AG08396 (cell line): ENCODE measurements at regions not wholly inside any gene's neighbourhood (a gene's known extent, or its start where the extent isn't known, plus 50 kb on each side); places are given as distances from the start of the nearest gene placed in this dataset.
"Not testable (repeated sequence)": the region's sequence is repeated elsewhere in the genome, so short reads cannot be mapped to it uniquely, and the experiment has no call there.

Experiments used
- DNase-seq: peaks from one replicate; pipeline ENCODE4 v3.0.0; 2012; ENCODE audit warnings: low spot score, mixed read lengths

DNA sequence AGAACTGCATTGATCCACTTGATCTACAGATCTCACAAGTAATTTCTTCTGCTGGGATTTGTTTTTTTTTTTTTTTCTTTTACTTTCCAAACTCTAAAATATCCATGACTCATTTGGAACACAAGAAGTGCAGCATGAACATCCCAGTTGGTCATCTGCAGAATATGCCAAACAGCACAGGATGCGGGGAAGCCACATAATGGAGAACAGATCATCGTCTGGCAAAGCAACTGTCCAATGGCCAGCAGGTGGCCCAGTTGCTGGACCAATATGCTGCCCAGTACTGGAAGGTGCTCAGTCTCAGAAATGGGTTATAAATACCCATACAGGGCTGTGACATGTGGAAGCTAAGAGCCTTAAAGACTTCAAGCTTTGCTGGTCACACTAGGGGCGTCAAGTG, 221.3 kb upstream of the TAS2R1 start:
- DNase-seq = peak; percentile 89

DNA sequence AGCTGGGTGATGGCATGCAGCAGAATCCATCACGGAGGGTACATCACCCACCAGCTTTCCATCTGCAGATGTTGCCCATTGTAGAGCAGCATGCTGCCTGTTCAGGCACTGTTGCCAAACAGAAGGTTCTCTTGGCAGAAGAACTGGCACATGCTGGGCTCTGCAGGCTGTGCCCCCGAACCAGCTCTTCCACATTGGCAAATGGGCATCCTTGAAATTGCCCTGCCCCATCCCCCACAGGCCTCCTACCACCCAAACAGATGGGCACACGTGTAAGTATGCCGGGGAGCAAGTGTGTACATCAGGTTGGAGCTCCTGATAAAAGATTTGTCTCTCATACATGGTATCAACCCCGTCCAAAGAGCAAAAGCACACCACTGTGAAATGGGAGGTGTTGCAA, 220.3 kb upstream of the TAS2R1 start:
- DNase-seq = no peak

DNA sequence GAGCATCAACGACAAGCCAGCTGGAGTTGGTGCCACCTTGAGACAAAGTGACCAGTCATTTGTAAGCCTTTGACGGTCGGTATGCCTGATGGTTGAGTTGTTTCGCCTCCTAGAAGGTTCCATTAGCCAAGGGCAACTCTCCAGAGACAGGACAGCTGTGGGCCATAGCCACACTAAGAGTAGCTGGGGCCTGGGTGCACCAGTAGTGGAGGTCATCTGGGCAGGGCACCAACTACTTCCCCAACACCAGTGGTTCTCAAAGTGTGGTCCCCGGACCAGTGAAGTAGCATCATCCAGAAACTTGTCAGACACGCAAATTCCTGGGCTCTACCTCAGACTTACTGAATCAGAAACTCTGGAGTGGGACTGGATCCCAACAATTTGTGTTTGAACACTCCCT, 217.5 kb upstream of the TAS2R1 start:
- DNase-seq = no peak

DNA sequence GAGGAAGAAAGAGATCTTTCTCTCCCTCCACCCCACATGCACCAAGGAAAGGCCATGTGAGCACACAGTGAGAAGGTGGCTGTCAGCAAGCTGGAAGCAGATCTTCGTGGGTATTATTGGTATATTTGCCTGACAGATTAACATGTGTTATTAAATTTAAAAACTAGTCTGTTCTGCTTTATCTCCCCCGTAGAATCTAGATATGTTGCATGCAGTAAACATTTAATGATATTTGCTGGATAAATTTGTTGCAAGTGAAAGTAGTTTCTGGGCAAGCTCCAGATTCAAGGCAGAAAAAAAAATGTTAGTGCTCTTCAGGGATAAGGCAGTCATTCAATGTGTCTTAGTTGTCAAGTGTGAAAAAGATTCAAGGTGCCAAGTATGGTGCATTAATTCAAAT, 215.0 kb upstream of the TAS2R1 start:
- DNase-seq = no peak

DNA sequence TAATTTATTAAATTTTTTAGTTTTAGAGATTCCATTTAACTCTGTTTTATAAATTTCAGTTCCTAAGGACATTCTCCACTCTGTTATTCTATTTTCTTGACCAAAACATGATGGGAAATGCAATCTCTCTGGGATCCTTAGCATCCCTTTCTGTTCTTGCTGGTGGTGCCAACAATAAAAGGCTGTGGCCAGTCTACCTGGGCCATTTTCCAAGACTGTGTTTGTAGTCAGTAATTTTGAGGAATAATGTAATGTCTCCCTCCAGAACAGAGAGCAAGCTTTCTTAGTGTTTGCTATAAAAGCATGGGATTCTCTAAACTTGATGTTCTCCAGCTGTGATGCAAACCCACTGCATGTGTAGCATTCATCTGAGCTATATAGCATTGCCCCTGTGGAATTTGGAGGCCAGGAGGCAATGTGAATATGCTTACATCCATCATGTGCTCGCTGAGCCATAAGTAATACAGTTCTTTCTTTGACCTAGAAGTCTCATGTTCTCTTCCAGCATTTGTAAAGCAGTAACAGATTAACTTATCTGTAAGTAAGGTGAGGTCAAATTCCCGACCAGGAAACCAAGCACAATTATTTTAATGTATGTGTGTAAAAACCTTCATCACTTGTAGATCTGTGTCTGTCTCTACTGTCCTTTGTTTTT, 211.5 kb upstream of the TAS2R1 start:
- DNase-seq = no peak

DNA sequence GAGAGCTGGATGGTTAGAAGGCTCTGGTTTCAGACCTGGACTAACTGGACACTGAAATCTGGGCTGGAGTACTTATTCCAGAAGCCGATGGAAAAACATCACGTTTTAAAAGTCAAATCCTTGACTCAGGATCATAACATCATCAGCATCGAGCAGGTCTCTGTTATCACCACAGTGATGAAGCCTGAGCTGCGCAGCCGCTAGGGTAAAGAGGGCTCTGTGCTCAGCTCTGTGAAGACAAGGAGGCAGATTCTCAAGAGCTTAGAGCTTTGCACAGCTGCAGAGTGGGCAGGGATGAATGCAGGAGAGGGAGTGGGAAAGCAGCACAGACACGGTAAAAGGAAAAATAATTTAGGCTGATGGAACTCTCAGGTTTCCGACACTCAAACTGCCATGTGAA, 208.8 kb upstream of the TAS2R1 start:
- no peak for DNase-seq

DNA sequence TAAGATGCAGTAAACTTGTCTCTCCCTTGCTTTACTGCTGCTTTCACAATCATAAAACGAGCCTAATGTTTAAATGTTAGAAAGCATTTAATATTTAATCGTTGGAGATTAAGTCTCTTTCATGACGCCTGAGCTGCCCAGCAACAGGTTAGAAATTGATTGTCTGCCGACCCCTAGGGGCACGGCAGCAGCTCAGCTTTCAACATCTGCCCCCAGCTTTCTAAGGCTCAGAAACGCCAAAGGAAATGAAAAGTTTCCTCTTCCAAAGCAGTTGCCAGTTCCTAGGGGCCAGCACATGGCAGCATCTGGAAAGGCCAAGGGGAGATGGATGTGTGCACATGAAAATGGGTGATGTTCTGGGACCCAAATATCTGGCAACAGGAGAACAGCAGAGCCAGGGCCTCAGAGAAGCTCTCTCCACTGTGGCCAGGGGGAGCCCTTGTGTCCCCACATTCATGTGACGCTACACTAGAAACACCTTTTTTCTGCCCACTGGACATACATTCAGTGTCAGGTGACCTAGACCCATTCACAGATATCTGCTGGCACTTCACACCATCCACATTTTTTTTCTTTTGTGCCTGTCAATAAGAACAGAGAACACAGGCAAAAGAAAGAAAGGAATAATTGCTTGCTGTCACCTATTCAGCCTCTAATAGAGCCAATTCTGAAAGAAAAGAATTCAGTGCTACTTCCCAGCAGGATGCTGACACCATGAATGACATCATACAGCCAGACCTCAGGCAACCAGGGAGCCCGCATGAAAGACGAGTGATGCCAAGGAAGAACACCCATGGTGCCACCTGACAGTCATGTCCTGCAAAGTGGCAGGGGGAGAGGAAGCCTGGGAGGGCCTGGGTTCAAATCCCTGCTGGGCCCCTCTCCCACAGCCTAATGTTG, 205.0 kb upstream of the TAS2R1 start:
- no peak for DNase-seq

DNA sequence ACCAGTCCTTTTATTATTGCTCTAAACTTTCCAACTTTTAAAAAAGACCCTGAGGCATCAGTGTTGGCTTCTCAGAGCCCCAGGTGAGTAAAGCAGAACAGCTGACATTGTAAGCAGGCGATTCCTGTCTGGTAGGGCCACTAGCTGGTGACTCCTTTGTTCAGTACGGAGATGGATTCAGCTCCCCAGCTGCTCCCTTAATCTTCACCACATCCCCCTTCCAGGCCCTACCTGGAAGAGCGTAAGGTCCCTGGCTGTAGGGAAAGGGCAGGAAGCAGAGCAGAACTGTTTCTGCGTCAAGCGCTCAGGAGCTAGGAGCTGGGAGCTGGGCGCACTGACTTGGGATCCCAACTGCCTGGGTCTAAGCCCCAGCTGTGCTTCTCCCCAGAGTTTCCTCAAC, 203.7 kb upstream of the TAS2R1 start:
- no peak for DNase-seq

DNA sequence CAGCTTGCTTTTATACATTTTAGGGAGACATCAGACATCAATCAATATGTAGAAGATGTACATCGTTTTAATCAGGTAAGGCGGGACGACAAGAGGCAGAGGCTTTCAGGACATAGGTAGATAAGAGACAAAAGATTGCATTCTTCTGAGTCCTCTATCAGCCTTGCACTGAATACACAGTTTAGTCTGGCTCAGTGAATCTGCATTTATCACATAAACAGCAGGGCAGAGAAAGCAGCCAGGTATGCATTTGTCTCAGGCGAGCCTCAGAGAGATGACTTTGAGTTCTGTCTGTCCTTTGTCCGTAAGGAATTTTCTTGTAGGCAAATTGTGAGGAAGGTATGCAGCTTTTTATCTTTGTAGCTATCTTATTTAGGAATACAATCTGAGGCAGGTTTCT, 202.8 kb upstream of the TAS2R1 start:
- DNase-seq = no peak

DNA sequence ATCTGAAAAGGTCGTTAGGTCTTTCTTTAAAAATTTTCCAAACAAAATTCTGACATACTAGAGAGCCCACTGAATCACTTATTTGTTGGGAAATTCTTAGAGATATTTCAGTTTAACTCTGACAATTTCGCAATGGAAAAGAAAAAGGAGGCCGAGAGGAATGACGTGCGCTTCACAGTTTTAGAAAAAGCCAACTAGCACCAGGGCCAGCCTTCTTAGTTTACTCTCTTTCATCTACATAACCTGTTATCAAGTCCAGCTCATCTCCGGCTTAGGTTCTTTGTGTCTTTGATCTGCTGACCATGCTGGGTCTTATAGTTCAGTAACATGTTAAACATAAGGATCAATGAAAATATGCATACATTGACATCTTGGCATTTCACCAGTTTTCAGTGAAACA, 201.7 kb upstream of the TAS2R1 start:
- no peak for DNase-seq

DNA sequence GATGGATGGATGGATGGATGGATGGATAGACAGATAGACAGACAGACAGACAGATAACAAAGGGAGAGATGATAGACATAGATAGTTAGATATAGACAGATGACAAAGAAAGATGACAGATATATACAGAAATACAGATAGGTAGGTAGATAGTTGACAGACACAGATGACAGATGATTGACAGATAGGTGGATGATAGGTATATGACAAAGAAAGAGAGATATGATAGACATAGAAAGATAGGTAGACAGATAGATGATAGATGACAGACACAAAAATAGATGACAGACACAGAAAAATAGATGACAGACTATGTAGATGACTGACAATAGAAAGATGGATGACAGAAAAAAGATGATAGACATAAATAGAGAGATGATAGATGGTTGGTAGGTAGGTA, 200.0 kb upstream of the TAS2R1 start:
- DNase-seq = no peak

DNA sequence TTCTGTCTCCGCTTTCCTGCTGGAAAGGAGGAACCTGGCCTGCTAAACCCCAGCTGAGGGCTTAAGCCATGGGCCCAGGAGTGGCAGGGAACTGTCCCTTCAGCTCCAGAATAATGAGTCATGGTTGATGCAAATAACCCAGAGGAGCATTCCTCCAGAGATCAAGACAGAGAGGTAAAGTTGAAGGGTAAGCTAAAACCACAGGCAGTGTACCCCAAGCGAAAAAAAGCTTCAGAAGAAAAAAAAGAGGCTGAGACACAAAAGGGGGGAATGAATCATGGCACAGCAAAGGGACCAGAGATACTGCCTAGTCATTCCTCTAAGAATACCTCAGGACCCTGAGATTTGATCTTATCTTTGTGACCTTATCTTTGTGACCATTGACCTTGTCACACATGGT, 199.5 kb upstream of the TAS2R1 start:
- DNase-seq = no peak

DNA sequence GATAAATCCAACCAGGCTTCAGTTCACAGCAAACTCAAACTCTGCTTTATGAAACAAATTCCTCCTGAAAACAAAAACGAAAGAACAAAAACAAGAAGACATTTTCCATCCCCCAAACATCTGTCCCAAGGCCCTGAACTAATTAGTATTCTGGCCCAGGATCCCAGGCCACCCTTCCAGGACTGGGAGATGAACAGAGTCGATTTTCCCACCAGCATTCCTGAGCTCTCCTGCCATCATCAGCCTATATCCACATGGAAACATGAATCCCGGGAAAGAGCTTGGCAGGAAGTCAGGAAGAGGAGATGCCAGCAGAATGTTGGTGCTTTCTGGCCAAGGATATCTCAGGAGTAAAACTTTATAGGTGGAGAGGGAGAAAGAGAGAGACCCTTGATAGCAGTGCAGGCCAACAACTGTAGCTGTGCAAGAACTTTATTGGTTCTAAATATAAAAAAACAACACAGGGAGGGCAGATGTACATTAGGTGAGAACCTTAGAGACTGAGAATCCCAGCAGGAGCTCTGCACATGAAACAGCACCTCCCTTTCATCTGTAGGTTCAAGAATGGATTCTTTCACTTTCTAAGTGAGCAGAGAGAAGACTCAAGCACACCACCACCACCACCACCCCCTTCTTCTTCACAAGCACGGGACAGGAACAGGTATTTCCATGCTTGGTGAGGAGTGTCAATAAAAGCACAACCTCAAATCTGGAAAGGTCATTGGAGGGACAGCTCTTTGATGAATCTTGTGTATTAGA, 190.7 kb upstream of the TAS2R1 start:
- peak; percentile 16 for DNase-seq

DNA sequence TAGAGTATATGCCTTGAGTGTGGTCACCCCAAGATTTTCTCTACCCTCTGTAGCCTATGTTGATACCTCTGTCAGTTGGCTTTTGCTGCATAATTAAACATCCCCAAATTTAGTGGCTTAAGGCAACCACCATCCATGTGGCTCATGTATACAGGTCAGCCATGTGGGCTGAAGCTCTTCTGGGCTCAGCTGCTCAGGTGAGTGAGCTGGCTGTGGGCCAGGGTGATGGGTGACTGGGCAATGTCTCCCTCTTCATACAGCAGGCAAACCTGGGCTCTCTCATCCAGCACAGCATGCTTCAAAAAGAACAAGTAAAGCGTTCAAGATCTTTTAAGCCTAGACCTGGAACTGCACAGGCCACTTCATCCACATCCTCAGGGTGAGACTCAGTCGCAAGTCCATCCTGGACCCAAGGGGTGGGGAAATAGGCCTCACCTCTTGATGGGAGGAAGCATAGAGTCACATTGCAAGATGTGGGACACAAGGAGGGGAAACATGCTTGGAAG, 188.2 kb upstream of the TAS2R1 start:
- no peak for DNase-seq

DNA sequence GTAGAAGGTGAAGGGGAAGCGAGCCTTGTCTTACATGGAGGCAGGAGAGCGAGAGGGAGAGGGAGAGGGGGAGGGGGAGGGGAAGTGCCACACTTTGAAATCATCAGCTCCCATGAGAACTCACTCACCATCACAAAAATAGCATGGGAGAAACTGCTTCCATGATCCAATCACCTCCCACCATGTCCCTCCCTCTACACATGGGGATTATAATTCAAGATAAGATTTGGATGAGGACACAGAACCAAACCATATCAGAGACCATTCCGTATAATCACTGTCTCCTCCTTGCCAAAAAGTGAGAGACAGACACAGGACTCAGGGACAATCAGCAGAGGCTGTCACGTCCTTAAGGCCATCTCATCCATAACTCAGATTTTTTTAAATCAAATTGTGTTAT, 187.7 kb upstream of the TAS2R1 start:
- DNase-seq = no peak

DNA sequence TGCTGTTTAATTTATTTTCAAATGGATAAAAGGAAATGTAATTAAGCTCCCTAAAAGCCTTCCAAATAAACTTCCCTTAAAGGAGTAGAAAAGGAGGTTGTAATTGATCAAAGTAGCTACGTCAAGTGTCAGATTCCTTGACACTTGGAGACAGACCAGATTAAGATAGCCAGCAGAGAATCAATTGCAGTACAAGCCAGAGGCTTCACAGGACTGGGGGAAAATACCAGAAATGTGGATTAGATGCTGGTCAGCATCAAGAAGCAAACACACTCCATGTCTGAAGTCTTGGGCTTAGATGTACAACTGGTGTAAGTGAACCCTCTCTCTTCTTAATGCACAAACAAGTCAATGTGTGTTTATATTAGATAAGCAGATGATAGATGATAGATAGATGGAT, 184.9 kb upstream of the TAS2R1 start:
- DNase-seq = no peak

DNA sequence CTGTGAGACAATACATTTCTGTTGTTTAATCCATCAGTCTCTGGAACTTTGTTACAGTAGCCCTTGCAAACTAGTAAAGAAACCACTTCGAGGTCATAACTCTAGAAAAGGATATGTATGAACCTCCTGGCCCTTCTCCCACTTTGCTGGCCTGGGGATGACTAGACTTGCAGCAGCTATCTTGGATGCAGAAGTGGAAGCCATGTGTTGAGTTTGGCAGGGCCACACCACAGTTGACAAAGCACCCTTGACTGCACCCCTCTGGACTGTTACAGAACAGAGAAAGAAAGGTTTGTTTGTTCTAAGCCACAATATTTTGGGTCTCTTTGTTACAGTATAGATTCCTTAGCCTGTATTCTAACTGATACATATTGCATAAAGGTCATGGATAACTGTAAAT, 183.2 kb upstream of the TAS2R1 start:
- no peak for DNase-seq

DNA sequence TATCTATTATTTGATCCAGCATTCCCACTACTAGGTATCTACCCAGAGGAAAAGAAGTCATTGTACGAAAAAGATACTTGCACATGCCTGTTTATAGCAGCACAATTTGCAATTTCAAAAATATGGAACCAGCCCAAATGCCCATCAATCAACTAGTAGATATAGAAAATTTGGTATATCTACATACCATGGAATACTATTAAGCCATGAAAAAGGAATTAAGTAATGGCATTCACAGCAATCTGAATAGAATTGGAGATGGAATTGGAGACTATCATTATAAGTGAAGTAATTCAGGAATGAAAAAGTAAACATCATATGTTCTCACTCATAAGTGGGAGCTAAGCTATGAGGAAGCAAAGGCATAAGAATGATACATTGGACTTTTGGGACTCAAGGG, 177.2 kb upstream of the TAS2R1 start:
- not testable (repeated sequence) for DNase-seq

DNA sequence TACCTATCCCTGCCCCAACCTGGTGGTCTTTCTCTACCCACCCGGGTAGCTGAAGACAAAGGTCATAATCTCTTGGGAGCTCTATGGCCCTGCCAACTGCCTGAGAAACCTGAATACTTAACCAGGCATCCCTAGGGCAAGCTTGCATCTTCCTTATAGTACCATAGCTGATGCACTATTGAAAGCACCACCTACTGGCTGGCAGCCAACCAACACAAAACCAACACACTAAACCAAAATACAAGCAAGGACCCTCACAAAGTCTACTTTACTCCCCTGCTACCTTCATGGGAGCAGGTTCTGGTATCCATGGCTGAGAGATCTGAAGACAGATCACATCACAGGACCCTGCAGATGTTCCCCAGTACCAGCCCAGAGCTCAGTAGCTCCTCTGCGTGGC, 171.8 kb upstream of the TAS2R1 start:
- DNase-seq = no peak

DNA sequence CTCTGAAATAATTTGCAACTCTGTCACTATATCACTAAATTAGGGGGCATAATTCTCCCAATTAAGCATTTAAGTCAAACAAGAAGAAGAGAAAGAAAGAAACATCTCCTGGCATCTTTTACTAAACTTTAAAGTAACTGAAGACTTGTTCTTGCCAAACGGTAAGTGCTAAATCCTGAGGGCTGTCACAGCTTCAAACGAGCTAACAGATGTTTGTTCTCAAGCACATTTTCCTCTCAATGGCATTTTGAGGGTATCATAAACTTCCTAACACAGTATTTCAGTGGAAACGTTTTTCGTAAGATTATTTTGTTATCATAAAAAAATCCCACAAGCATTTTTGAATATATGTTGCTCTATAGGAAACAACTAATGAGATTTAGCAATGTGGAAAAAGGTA, 169.5 kb upstream of the TAS2R1 start:
- no peak for DNase-seq

DNA sequence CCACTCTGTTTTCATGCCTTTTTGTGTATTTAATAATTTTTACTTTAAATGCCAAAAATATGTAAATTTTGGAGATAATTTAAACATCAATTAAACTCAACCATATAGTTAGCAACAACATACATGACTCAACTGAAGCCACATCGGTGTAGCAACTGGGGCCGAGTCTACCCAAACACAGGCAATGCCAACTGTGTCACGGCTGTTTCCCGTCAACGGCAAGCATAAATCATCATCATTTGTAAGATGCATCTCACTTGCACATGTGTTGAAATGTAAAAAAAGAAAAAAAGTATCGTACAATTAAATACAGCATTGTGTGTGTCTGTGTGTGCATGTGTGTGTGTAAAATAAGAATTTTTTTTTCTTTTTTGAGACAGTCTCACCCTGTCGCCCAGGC, 160.1 kb upstream of the TAS2R1 start:
- DNase-seq = no peak

DNA sequence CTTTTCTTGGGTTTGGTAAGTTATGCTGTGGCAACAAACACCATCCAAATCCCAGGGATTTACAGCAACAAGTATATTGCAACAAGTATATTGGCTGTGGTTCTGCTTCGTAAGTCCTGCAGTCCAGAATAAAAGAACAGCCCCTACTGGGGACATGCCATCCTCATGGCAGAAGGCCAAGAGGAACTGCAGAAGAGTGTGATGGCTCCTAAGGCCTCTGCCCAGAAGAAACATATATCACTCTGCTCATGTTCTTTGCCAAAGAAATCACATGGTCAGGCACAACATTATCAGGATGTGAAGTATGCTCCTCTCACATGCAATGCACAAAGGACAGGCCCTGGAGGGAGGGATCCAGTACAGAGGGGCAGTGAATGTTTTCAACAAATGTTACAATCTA, 159.6 kb upstream of the TAS2R1 start:
- DNase-seq = no peak
